SU-DHL-6 (cell line): ENCODE measurements at regions not wholly inside any gene's neighbourhood (a gene's known extent, or its start where the extent isn't known, plus 50 kb on each side); places are given as distances from the start of the nearest gene placed in this dataset.

ENCODE experiments used
- H2AFZ ChIP-seq: fragments of 200-600 bp; sonication (generic); 2 replicates; pipeline ENCODE4 v1.6.1; 2014; ENCODE audit warnings: low read depth, mild to moderate bottlenecking, moderate library complexity, mixed read lengths, antibody characterized with exemption, low read length; ENCODE audit not compliant: severe bottlenecking
- H3F3A ChIP-seq: fragments of 200-600 bp; shearing (Covaris generic); 2 replicates; pipeline ENCODE4 v1.6.0; 2016; ENCODE audit warnings: antibody characterized with exemption, mild to moderate bottlenecking; ENCODE audit not compliant: insufficient read depth
- H3K27ac ChIP-seq: fragments of 200-600 bp; sonication (generic); 2 replicates; pipeline ENCODE4 v1.5.1; 2016; ENCODE audit warnings: low read depth, mild to moderate bottlenecking, low read length, moderate library complexity, mixed read lengths
- H3K27me3 ChIP-seq: fragments of 200-600 bp; sonication (generic), shearing (Covaris generic); 2 replicates; pipeline ENCODE4 v1.6.0; 2014; ENCODE audit warnings: mild to moderate bottlenecking, low read length
- H3K36me3 ChIP-seq: fragments of 200-600 bp; sonication (generic); 2 replicates; pipeline ENCODE4 v1.6.1; 2014; ENCODE audit warnings: mild to moderate bottlenecking, low read length, mixed read lengths
- H3K4me2 ChIP-seq: fragments of 300-600, 200-600 bp; shearing (Covaris generic), sonication (generic); 2 replicates; pipeline ENCODE4 v1.6.0; 2014; ENCODE audit warnings: low read length, low read depth, mild to moderate bottlenecking; ENCODE audit not compliant: poor library complexity, severe bottlenecking
- H3K4me3 ChIP-seq: fragments of 200-600 bp; sonication (generic); 2 replicates; pipeline ENCODE4 v1.5.1; 2014; ENCODE audit warnings: antibody characterized with exemption, low read length, mild to moderate bottlenecking, mixed read lengths; ENCODE audit not compliant: insufficient read depth, poor library complexity, severe bottlenecking
- H3K79me2 ChIP-seq: fragments of 200-600 bp; sonication (generic); 2 replicates; pipeline ENCODE4 v1.6.1; 2014; ENCODE audit warnings: mild to moderate bottlenecking, low read length, moderate library complexity; ENCODE audit not compliant: insufficient read depth
- H3K9ac ChIP-seq: fragments of 200-600 bp; sonication (generic); 2 replicates; pipeline ENCODE4 v1.7.0; 2014; ENCODE audit warnings: mild to moderate bottlenecking, low read length
- H3K9me2 ChIP-seq: fragments of 200-600 bp; sonication (generic); replicated peaks from 2 replicates; pipeline ENCODE4 v1.6.1; 2014; ENCODE audit warnings: low read length; ENCODE audit not compliant: insufficient read depth
- H3K9me3 ChIP-seq: fragments of 200-600 bp; sonication (generic); 2 replicates; pipeline ENCODE4 v1.6.1; 2014; ENCODE audit warnings: low read length, mixed read lengths; ENCODE audit not compliant: insufficient read depth
- H4K20me1 ChIP-seq: fragments of 200-600 bp; sonication (generic); 2 replicates; pipeline ENCODE4 v1.6.1; 2014; ENCODE audit warnings: low read depth, mild to moderate bottlenecking, antibody characterized with exemption, low read length, moderate library complexity, mixed read lengths
- CTCF ChIP-seq: fragments of 200-600 bp; sonication (generic); IDR thresholded peaks from one replicate; pipeline ENCODE4 v1.5.1; 2017; ENCODE audit warnings: antibody characterized with exemption, mild to moderate bottlenecking, low read length, moderate library complexity; ENCODE audit not compliant: insufficient read depth, poor library complexity, severe bottlenecking
- EZH2phosphoT487 ChIP-seq: fragments of 200-600 bp; sonication (generic), shearing (Covaris generic); conservative IDR thresholded peaks from 2 replicates; pipeline ENCODE4 v1.6.1; 2018; ENCODE audit warnings: mild to moderate bottlenecking, antibody characterized with exemption, low read length, moderate library complexity, mixed read lengths

- Histone ChIP-seq H3K9me3 (no peaks in the 10 kb centered on the region), H2AFZ (no peak overlapping the region), H3K9me2 (no peaks in the 10 kb centered on the region), H3K27ac (no peak overlapping the region), H3K4me3 (no peak overlapping the region), H3K79me2 (no peaks in the 10 kb centered on the region), H4K20me1 (no peaks in the 10 kb centered on the region), H3K9ac (no peak overlapping the region), H3F3A (no peaks in the 10 kb centered on the region), H3K27me3 (no peaks in the 10 kb centered on the region), H3K36me3 (no peaks in the 10 kb centered on the region), H3K4me2 (no peak overlapping the region)
- TF ChIP-seq CTCF, result no peak
- no peak for TF ChIP-seq EZH2phosphoT487
These were observed 178.0 kb downstream of the MATN1 start for GRCh38 chr1:30545365-30545764.

- no peak overlapping the region for H3K27ac ChIP-seq
- H4K20me1 ChIP-seq, result no peaks in the 10 kb centered on the region
- H3K27me3 ChIP-seq, result no peaks in the 10 kb centered on the region
- TF ChIP-seq EZH2phosphoT487, result no peak
- TF ChIP-seq CTCF, result no peak
- no peaks in the 10 kb centered on the region for H3K79me2 ChIP-seq
- no peaks in the 10 kb centered on the region for H3K9me2 ChIP-seq
- no peaks in the 10 kb centered on the region for H3K36me3 ChIP-seq
- H3K9ac ChIP-seq, result no peak overlapping the region
- H3K4me3 ChIP-seq, result no peak overlapping the region
- H3F3A ChIP-seq, result no peaks in the 10 kb centered on the region
- H3K9me3 ChIP-seq, result no peaks in the 10 kb centered on the region
- H2AFZ ChIP-seq, result no peak overlapping the region
- no peak overlapping the region for H3K4me2 ChIP-seq
These were observed 181.5 kb downstream of the MATN1 start for GRCh38 chr1:30541721-30542485.

- Histone ChIP-seq H4K20me1 (no peaks in the 10 kb centered on the region), H3K4me3 (no peak overlapping the region), H3K9me2 (no peaks in the 10 kb centered on the region), H3K27ac (no peak overlapping the region), H2AFZ (no peak overlapping the region), H3K27me3 (no peaks in the 10 kb centered on the region), H3K9me3 (no peaks in the 10 kb centered on the region), H3K4me2 (no peak overlapping the region), H3K9ac (no peak overlapping the region), H3K36me3 (no peaks in the 10 kb centered on the region), H3F3A (no peaks in the 10 kb centered on the region), H3K79me2 (no peaks in the 10 kb centered on the region)
- TF ChIP-seq CTCF (no peak), EZH2phosphoT487 (no peak)
These were observed 182.7 kb downstream of the MATN1 start for GRCh38 chr1:30540611-30541192.
